Karpas-422 (cell line): ENCODE measurements at regions not wholly inside any gene's neighbourhood (a gene's known extent, or its start where the extent isn't known, plus 50 kb on each side); places are given as distances from the start of the nearest gene placed in this dataset.

Source experiments
- DNase-seq: peaks from one replicate; pipeline ENCODE4 v3.0.0-alpha.2; 2015
- H2AFZ ChIP-seq: fragments of 200-600 bp; sonication (generic); 2 replicates; pipeline ENCODE4 v1.6.1; 2014; ENCODE audit warnings: antibody characterized with exemption, low read length, mixed read lengths
- H3K27ac ChIP-seq: fragments of 200-600 bp; sonication (generic); 2 replicates; pipeline ENCODE4 v1.5.1; 2014; ENCODE audit warnings: mild to moderate bottlenecking, low read length, moderate library complexity
- H3K27me3 ChIP-seq: fragments of 200-600 bp; sonication (generic); 2 replicates; pipeline ENCODE4 v1.6.1; 2014; ENCODE audit warnings: low read length, mixed read lengths
- H3K36me3 ChIP-seq: fragments of 200-600 bp; sonication (generic); 2 replicates; pipeline ENCODE4 v1.6.1; 2014; ENCODE audit warnings: low read length, mixed read lengths; ENCODE audit not compliant: insufficient read depth
- H3K4me1 ChIP-seq: fragments of 200-600 bp; sonication (generic); 2 replicates; pipeline ENCODE4 v1.6.1; 2014; ENCODE audit warnings: mild to moderate bottlenecking, low read length, mixed read lengths
- H3K4me2 ChIP-seq: fragments of 200-600 bp; sonication (generic); 2 replicates; pipeline ENCODE4 v1.6.1; 2014; ENCODE audit warnings: low read length, low read depth, mild to moderate bottlenecking; ENCODE audit not compliant: poor library complexity, severe bottlenecking
- H3K4me3 ChIP-seq: fragments of 200-600 bp; sonication (generic); 2 replicates; pipeline ENCODE4 v1.5.1; 2014; ENCODE audit warnings: mild to moderate bottlenecking, antibody characterized with exemption, low read length, mixed read lengths
- H3K79me2 ChIP-seq: fragments of 200-600 bp; sonication (generic); 2 replicates; pipeline ENCODE4 v1.6.1; 2014; ENCODE audit warnings: mild to moderate bottlenecking, low read length, mixed read lengths
- H3K9ac ChIP-seq: fragments of 200-600 bp; sonication (generic); 2 replicates; pipeline ENCODE4 v1.6.0; 2014; ENCODE audit warnings: low read length
- H3K9me2 ChIP-seq: fragments of 200-600 bp; sonication (generic), shearing (Covaris generic); replicated peaks from 2 replicates; pipeline ENCODE4 v1.6.0; 2014; ENCODE audit warnings: mild to moderate bottlenecking, low read length, moderate library complexity; ENCODE audit not compliant: insufficient read depth
- H3K9me3 ChIP-seq: fragments of 300-700, 200-600 bp; sonication (generic); 2 replicates; pipeline ENCODE4 v1.6.1; 2014; ENCODE audit warnings: low read length, mixed read lengths
- H4K20me1 ChIP-seq: fragments of 200-600 bp; sonication (generic); 2 replicates; pipeline ENCODE4 v1.6.1; 2014; ENCODE audit warnings: mild to moderate bottlenecking, antibody characterized with exemption, low read length, low read depth; ENCODE audit not compliant: insufficient read depth

DNA sequence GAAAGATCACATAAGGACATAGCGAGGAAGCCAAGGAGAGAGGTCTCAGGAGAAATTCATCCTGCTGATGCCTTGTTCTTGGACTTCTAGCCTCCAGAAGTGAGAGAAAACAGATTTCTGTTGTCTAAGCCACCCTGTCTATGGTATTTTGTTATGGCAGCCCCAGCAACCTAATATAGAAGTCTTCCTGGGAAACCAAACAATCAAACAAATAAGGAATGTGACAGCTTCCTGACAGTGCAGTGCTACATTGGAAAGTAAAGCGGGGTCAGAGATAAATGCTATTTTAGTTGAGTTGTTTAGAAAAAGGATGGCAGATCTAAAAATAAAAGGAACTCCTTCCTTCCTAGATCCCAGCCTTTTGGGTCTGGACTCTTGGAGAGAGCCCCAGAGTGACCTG is 443.2 kb upstream of the GYPC start:
- Histone ChIP-seq H3K4me2 (no peak overlapping the region), H3K9me2 (no peaks in the 10 kb centered on the region), H3K79me2 (no peaks in the 10 kb centered on the region), H3K4me3 (no peak overlapping the region), H4K20me1 (no peaks in the 10 kb centered on the region), H3K27me3 (no peaks in the 10 kb centered on the region), H2AFZ (no peak overlapping the region), H3K9me3 (no peaks in the 10 kb centered on the region), H3K36me3 (no peaks in the 10 kb centered on the region), H3K4me1 (no peaks in the 10 kb centered on the region), H3K9ac (no peak overlapping the region), H3K27ac (no peak overlapping the region)
- DNase-seq = no peak

DNA sequence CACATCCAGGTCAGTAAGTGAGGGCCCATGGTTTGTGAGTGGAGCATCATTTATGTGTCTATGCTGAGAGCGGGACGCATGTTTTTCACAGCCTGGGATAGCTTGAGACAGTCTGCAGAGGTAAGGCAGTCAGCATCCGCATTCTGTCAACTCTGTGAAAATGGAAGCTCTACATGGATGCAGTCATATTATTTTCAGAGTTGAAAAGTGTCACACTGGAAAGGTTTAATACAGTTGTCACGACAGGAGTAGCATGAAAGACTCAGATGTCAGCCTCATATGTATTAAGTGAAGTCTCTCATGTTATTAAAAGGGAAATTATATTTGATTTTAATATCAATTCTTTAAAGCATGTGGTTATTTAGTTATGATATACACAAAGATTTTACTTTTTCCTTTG is 436.9 kb upstream of the GYPC start:
- Histone ChIP-seq H3K4me2 (no peak overlapping the region), H3K27ac (no peak overlapping the region), H3K9ac (no peak overlapping the region), H3K9me3 (no peaks in the 10 kb centered on the region), H2AFZ (no peak overlapping the region), H3K27me3 (no peaks in the 10 kb centered on the region), H3K4me1 (peaks cover 4% of the 10 kb centered on the region; the same call in 1 of the 2 replicates), H3K9me2 (no peaks in the 10 kb centered on the region), H3K36me3 (no peaks in the 10 kb centered on the region), H3K4me3 (no peak overlapping the region), H4K20me1 (no peaks in the 10 kb centered on the region), H3K79me2 (no peaks in the 10 kb centered on the region)
- no peak for DNase-seq

DNA sequence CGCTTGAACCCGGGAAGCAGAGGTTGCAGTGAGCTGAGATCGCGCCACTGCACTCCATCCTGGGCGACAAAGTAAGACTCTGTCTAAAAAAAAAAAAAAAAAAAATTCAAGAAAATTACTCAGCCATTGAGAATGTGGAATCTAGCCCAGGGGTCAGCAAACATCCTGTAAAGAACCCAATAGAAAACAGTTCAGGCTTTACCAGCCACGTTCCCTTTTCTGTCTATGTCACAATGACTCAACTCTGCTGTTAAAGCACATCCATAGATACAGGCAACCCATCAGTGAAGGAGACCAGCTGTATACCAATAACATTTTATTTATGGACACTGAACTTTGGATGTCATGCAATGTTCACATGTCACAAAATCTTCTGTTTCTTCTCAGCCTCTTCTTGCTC is 435.6 kb upstream of the GYPC start:
- Histone ChIP-seq H3K9me3 (no peaks in the 10 kb centered on the region), H3K36me3 (no peaks in the 10 kb centered on the region), H3K27ac (no peak overlapping the region)

GRCh38 chr2:126221506-126221905 is 434.5 kb upstream of the GYPC start:
- H3K9me3 ChIP-seq = no peaks in the 10 kb centered on the region
- H3K9ac ChIP-seq = no peak overlapping the region
- H4K20me1 ChIP-seq = no peaks in the 10 kb centered on the region
- no peak for DNase-seq
- no peak overlapping the region for H2AFZ ChIP-seq
- H3K9me2 ChIP-seq = no peaks in the 10 kb centered on the region
- no peaks in the 10 kb centered on the region for H3K36me3 ChIP-seq
- no peak overlapping the region for H3K27ac ChIP-seq
- H3K4me2 ChIP-seq = no peak overlapping the region
- peaks cover 4% of the 10 kb centered on the region; the same call in 1 of the 2 replicates for H3K4me1 ChIP-seq
- no peak overlapping the region for H3K4me3 ChIP-seq
- no peaks in the 10 kb centered on the region for H3K27me3 ChIP-seq
- no peaks in the 10 kb centered on the region for H3K79me2 ChIP-seq

More for the DNA sequence above, 435.6 kb upstream of the GYPC start:
- H3K9ac ChIP-seq = no peak overlapping the region
- H2AFZ ChIP-seq = no peak overlapping the region
- H3K79me2 ChIP-seq = no peaks in the 10 kb centered on the region
- no peaks in the 10 kb centered on the region for H3K27me3 ChIP-seq
- no peak overlapping the region for H3K4me2 ChIP-seq
- H3K4me3 ChIP-seq = no peak overlapping the region
- no peaks in the 10 kb centered on the region for H4K20me1 ChIP-seq
- H3K9me2 ChIP-seq = no peaks in the 10 kb centered on the region
- H3K4me1 ChIP-seq = peaks cover 4% of the 10 kb centered on the region; the same call in 1 of the 2 replicates
- no peak for DNase-seq

GRCh38 chr2:126222278-126222677 is 433.7 kb upstream of the GYPC start:
- Histone ChIP-seq H3K4me1 (peaks cover 4% of the 10 kb centered on the region; the same call in 1 of the 2 replicates), H3K9me3 (no peaks in the 10 kb centered on the region), H3K9me2 (no peaks in the 10 kb centered on the region), H3K79me2 (no peaks in the 10 kb centered on the region), H3K27ac (no peak overlapping the region), H4K20me1 (no peaks in the 10 kb centered on the region), H2AFZ (no peak overlapping the region), H3K4me2 (no peak overlapping the region), H3K27me3 (no peaks in the 10 kb centered on the region), H3K9ac (no peak overlapping the region), H3K4me3 (no peak overlapping the region), H3K36me3 (no peaks in the 10 kb centered on the region)
- DNase-seq = no peak

- Histone ChIP-seq H3K4me3 (no peak overlapping the region), H3K9me2 (no peaks in the 10 kb centered on the region), H3K4me2 (no peak overlapping the region), H2AFZ (no peak overlapping the region), H3K9ac (no peak overlapping the region), H3K9me3 (no peaks in the 10 kb centered on the region), H4K20me1 (no peaks in the 10 kb centered on the region), H3K27me3 (no peaks in the 10 kb centered on the region), H3K79me2 (no peaks in the 10 kb centered on the region), H3K27ac (no peak overlapping the region), H3K4me1 (peaks cover 4% of the 10 kb centered on the region; the same call in 1 of the 2 replicates), H3K36me3 (no peaks in the 10 kb centered on the region)
- no peak for DNase-seq
Measured at GRCh38 chr2:126224776-126225175, 431.2 kb upstream of the GYPC start.

DNA sequence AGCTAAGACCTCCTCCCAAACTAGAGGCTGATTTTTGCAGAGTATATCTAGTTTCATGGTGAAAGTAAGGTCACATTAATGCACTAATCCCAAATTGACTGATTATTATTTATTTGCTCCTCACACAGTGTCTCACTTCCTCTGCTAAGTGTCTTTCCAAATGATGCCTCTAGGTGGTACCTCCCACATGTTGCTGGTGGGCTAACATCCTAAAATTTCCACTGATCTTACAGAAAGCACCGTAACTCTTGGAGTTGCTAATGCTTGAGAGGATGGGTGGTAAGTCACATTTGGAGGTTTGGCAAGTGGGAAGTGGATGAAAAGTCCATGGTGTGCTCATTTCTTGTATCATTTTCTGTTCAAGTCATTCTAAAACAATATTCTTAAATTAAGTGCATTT is 428.7 kb upstream of the GYPC start:
- H3K36me3 ChIP-seq = no peaks in the 10 kb centered on the region
- no peaks in the 10 kb centered on the region for H3K79me2 ChIP-seq
- no peaks in the 10 kb centered on the region for H3K27me3 ChIP-seq
- H3K4me3 ChIP-seq = no peak overlapping the region
- no peaks in the 10 kb centered on the region for H4K20me1 ChIP-seq
- H3K4me1 ChIP-seq = peaks cover 4% of the 10 kb centered on the region; the same call in 1 of the 2 replicates
- no peaks in the 10 kb centered on the region for H3K9me2 ChIP-seq
- DNase-seq = peak; percentile 69
- no peak overlapping the region for H2AFZ ChIP-seq
- no peak overlapping the region for H3K9ac ChIP-seq
- H3K9me3 ChIP-seq = no peaks in the 10 kb centered on the region
- no peak overlapping the region for H3K4me2 ChIP-seq
- no peak overlapping the region for H3K27ac ChIP-seq

GRCh38 chr2:126228531-126228930 is 427.4 kb upstream of the GYPC start:
- Histone ChIP-seq H3K27me3 (no peaks in the 10 kb centered on the region), H4K20me1 (no peaks in the 10 kb centered on the region)

DNA sequence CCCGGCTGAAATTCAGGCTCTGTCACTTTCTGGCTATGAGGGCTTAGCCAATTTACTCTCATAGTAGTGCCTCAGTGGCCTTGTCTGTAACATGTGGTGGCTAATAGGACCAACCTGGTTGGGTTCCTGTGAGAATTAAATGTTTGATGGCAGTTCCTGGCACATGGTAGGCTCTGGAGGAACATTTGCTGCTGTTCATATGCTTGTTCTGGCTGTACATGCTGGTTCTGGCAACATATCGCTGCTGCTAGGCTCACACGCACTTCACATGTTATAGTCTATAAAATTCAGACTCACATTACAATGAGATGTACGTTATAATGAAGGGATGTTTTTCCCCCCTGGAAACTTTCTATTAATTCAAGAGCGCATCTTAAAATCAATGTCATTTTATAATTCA is 417.7 kb upstream of the GYPC start:
- no peaks in the 10 kb centered on the region for H3K27me3 ChIP-seq

More at GRCh38 chr2:126228531-126228930, 427.4 kb upstream of the GYPC start:
- Histone ChIP-seq H3K4me2 (no peak overlapping the region), H3K36me3 (no peaks in the 10 kb centered on the region), H3K79me2 (no peaks in the 10 kb centered on the region), H2AFZ (no peak overlapping the region), H3K9me3 (no peaks in the 10 kb centered on the region), H3K9ac (no peak overlapping the region), H3K27ac (no peak overlapping the region), H3K9me2 (no peaks in the 10 kb centered on the region), H3K4me1 (peaks cover 1% of the 10 kb centered on the region; the same call in 1 of the 2 replicates), H3K4me3 (no peak overlapping the region)
- DNase-seq = no peak

More for the DNA sequence above, 417.7 kb upstream of the GYPC start:
- no peaks in the 10 kb centered on the region for H4K20me1 ChIP-seq
- H3K4me1 ChIP-seq = peaks cover 5% of the 10 kb centered on the region
- H3K79me2 ChIP-seq = no peaks in the 10 kb centered on the region
- no peak overlapping the region for H3K9ac ChIP-seq
- H2AFZ ChIP-seq = no peak overlapping the region
- no peak for DNase-seq
- H3K9me3 ChIP-seq = no peaks in the 10 kb centered on the region
- H3K36me3 ChIP-seq = no peaks in the 10 kb centered on the region
- no peak overlapping the region for H3K4me2 ChIP-seq
- no peak overlapping the region for H3K4me3 ChIP-seq
- H3K9me2 ChIP-seq = no peaks in the 10 kb centered on the region
- H3K27ac ChIP-seq = no peak overlapping the region
